ENCODE measurements at regions not wholly inside any gene's neighbourhood (a gene's known extent, or its start where the extent isn't known, plus 50 kb on each side); places are given as distances from the start of the nearest gene placed in this dataset.

DNA sequence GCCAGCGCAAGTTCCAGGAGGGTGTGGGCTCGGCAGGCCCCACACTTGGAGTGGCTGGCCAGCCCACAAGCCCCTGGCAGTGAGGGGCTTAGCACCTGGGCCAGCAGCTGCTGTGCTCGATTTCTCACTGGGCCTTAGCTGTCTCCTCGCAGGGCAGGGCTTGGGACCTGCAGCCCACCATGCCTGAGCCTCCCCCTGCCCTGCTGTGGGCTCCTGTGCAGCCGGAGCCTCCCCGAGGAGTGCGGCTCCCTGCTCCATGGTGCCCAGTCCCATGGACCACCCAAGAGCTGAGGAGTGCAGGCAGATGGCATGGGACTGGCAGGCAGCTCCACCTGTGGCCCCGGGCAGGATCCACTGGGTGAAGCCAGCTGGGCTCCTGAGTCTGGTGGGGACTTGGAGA is 139.2 kb upstream of the CXCL13 start:
- Histone ChIP-seq H2AFZ (ENCODE audit: low read length) (no peak overlapping the region), H3K4me3 (replicated peaks in 1 of 3; ENCODE audit: insufficient read depth in 1 of 3, low read depth in 2 of 3, low read length in 3 of 3) (no peak overlapping the region), H3K79me2 (ENCODE audit: insufficient read depth, low read length) (no peaks in the 10 kb centered on the region), H3K27me3 (ENCODE audit: control insufficient read depth in 1 of 2, insufficient read depth in 2 of 2, low read length in 2 of 2) (no peaks in the 10 kb centered on the region), H3K4me2 (ENCODE audit: low read depth, low read length) (no peak overlapping the region), H3K9me3 (ENCODE audit: low read length) (peaks cover 12% of the 10 kb centered on the region; the same call in 1 of the 2 replicates), H3K9ac (ENCODE audit: insufficient read depth, low read depth, low read length) (no peak overlapping the region), H3K27ac (ENCODE audit: extremely low read length, insufficient read depth, low read length) (no peak overlapping the region), H4K20me1 (ENCODE audit: insufficient read depth, low read length) (no peaks in the 10 kb centered on the region), H3K36me3 (replicated peaks in 1 of 2; ENCODE audit: control insufficient read depth in 1 of 2, insufficient read depth in 2 of 2, low read length in 2 of 2) (no peaks in the 10 kb centered on the region), H3K4me1 (ENCODE audit: insufficient read depth, low read length) (no peaks in the 10 kb centered on the region)
- FAIRE-seq (no peak), DNase-seq (ENCODE audit: low spot score) (no peak), ATAC-seq (no peak)
- in situ Hi-C loops (cut with HindIII; ENCODE audit: extremely low pct_ligation_motif_present, low pct_unique_long_range_greater_than_20kb), result no loop called here
- POLR2A ChIA-PET, result no interaction called here
- CTCF ChIA-PET (ENCODE audit: low intra/inter-chr PET ratio, low total read pairs), result no interaction called here
- BruUV-seq (replicated peaks), result no TSS peak
- TF ChIP-seq ZBTB20 (CRISPR knock-in tag; IDR thresholded peaks at IDR 0.05; ENCODE audit: borderline replicate concordance, low read depth), result no peak
- TF ChIP-seq, protein P1, sequence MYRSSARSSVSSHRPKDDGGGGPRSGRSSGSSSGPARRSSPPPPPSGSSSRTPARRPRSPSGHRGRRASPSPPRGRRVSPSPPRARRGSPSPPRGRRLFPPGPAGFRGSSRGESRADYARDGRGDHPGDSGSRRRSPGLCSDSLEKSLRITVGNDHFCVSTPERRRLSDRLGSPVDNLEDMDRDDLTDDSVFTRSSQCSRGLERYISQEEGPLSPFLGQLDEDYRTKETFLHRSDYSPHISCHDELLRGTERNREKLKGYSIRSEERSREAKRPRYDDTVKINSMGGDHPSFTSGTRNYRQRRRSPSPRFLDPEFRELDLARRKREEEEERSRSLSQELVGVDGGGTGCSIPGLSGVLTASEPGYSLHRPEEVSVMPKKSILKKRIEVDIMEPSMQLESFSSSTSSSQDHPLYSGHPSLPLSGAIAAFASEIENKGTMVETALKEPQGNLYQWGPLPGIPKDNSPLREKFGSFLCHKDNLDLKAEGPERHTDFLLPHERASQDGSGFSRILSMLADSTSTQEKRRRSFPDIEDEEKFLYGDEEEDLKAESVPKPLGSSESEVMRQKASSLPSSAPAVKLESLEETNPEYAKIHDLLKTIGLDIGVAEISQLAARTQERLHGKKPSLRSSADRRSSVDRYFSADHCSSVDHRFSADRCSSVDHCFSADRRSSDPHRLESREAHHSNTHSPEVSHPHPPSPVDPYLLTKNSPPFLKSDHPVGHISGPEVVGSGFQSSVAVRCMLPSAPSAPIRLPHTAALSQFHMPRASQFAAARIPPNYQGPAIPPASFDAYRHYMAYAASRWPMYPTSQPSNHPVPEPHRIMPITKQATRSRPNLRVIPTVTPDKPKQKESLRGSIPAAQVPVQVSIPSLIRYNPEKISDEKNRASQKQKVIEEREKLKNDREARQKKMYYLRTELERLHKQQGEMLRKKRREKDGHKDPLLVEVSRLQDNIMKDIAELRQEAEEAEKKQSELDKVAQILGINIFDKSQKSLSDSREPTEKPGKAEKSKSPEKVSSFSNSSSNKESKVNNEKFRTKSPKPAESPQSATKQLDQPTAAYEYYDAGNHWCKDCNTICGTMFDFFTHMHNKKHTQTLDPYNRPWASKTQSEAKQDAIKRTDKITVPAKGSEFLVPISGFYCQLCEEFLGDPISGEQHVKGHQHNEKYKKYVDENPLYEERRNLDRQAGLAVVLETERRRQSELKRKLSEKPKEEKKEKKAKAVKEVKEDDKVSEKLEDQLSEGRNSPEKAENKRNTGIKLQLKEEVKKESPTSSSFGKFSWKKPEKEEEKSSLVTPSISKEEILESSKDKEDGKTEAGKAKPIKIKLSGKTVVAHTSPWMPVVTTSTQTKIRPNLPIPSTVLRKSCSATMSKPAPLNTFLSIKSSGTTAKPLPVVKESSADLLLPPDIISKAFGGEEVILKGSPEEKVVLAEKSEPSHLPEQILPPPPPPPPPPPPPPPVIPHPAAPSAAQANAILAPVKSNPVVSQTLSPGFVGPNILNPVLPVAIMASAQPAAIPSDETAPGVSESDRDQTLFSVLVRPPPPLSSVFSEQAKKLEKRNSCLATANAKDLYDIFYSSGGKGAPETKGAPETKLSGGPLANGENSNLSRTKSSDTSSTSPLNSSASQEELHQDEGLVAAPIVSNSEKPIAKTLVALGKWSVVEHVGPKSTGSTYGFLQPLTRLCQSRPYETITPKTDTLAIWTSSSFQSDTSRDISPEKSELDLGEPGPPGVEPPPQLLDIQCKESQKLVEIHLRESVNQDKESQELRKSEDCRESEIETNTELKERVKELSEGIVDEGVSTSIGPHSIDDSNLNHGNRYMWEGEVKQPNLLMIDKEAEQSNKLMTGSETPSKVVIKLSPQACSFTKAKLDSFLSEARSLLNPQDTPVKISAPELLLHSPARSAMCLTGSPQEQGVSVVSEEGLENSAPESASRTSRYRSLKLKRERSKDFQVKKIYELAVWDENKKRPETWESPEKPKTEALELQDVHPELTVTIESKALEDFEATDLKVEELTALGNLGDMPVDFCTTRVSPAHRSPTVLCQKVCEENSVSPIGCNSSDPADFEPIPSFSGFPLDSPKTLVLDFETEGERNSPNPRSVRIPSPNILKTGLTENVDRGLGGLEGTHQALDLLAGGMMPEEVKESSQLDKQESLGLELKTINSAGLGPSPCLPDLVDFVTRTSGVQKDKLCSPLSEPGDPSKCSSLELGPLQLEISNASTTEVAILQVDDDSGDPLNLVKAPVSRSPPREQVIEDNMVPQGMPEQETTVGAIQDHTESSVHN (CRISPR knock-in tag; IDR thresholded peaks at IDR 0.05), result no peak
- no peak for TF ChIP-seq ZNF331 (CRISPR knock-in tag; IDR thresholded peaks at IDR 0.05)
- TF ChIP-seq ZNF557 (CRISPR knock-in tag; IDR thresholded peaks at IDR 0.05), result no peak
- TF ChIP-seq ZNF678 (CRISPR knock-in tag; IDR thresholded peaks at IDR 0.05), result no peak
- TF ChIP-seq ZNF674 (CRISPR knock-in tag; IDR thresholded peaks at IDR 0.05; ENCODE audit: low read depth), result no peak
- TF ChIP-seq, protein P2, sequence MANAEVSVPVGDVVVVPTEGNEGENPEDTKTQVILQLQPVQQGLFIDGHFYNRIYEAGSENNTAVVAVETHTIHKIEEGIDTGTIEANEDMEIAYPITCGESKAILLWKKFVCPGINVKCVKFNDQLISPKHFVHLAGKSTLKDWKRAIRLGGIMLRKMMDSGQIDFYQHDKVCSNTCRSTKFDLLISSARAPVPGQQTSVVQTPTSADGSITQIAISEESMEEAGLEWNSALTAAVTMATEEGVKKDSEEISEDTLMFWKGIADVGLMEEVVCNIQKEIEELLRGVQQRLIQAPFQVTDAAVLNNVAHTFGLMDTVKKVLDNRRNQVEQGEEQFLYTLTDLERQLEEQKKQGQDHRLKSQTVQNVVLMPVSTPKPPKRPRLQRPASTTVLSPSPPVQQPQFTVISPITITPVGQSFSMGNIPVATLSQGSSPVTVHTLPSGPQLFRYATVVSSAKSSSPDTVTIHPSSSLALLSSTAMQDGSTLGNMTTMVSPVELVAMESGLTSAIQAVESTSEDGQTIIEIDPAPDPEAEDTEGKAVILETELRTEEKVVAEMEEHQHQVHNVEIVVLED (CRISPR knock-in tag; IDR thresholded peaks at IDR 0.05; ENCODE audit: borderline replicate concordance), result no peak
- TF ChIP-seq, protein P3, sequence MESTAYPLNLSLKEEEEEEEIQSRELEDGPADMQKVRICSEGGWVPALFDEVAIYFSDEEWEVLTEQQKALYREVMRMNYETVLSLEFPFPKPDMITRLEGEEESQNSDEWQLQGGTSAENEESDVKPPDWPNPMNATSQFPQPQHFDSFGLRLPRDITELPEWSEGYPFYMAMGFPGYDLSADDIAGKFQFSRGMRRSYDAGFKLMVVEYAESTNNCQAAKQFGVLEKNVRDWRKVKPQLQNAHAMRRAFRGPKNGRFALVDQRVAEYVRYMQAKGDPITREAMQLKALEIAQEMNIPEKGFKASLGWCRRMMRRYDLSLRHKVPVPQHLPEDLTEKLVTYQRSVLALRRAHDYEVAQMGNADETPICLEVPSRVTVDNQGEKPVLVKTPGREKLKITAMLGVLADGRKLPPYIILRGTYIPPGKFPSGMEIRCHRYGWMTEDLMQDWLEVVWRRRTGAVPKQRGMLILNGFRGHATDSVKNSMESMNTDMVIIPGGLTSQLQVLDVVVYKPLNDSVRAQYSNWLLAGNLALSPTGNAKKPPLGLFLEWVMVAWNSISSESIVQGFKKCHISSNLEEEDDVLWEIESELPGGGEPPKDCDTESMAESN (CRISPR knock-in tag; conservative IDR thresholded peaks at IDR 0.05), result no peak
- intact Hi-C loops (cut with micrococcal nuclease; ENCODE audit: unreplicated experiment), result no loop called here
- WGBS (ENCODE audit: low lambda C conversion rate), result 6% methylated on average over 5 of the region's 8 CpGs

Measured in HepG2 (cell line).